Left ventricle myocardium superior (tissue), 1 donor: ENCODE measurements at regions not wholly inside any gene's neighbourhood (a gene's known extent, or its start where the extent isn't known, plus 50 kb on each side); places are given as distances from the start of the nearest gene placed in this dataset.

Source experiments
- ATAC-seq: fragments of 200-7000 bp; cut with Tn5 transposase; one replicate; pipeline ENCODE4 v1.9.1; 2020; ENCODE audit warnings: mild to moderate bottlenecking, moderate library complexity
- DNase-seq: peaks from one replicate; pipeline ENCODE4 v3.0.0-alpha.2; 2020
- intact Hi-C: fragments of 100-400 bp; cut with micrococcal nuclease; formaldehyde crosslinking; loops from one replicate; pipeline ENCODE4 v1.11.0; 2022
- donor health status: DM: no; HTN: yes; CAD: no; lungs with severe emphysema.

GRCh38 chr1:229759037-229759435 is 133.0 kb downstream of the URB2 start:
- intact Hi-C loops, result no loop called here
- DNase-seq, result no peak

GRCh38 chr1:229759586-229759985 is 133.5 kb downstream of the URB2 start:
- no peak for DNase-seq
- no peak for ATAC-seq
- intact Hi-C loops, result no loop called here

More at GRCh38 chr1:229759037-229759435, 133.0 kb downstream of the URB2 start:
- ATAC-seq, result no peak

DNA sequence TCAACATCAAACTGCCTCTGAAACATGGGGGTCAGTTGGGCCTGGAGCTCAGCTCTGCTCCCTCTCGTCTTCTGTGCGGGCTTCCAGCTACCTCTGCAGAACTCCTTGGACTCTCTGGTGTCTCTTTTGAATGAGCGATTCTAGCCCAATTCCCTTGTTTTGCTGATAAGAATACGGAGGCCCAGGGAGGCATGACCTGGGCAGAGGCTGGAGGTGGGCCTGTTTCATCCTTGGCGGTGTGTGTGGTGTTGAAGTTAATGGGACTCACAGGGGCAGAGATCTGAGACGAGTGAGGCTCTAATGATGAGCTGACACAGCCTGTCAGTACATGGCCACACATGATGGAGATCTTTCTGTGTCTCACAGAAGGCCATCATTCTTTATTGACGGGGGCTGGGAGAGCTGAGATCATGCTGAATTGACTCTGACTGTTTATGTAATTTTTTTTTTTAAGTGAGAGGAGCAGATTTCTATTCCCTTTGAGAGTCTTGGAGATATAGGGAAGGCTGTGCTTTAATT is 134.5 kb downstream of the URB2 start:
- ATAC-seq (no peak), DNase-seq (no peak)
- intact Hi-C loops, result no loop called here

- intact Hi-C loops, result no loop called here
- ATAC-seq (no peak), DNase-seq (no peak)
Measured at GRCh38 chr1:229762891-229763290, 136.8 kb downstream of the URB2 start.

DNA sequence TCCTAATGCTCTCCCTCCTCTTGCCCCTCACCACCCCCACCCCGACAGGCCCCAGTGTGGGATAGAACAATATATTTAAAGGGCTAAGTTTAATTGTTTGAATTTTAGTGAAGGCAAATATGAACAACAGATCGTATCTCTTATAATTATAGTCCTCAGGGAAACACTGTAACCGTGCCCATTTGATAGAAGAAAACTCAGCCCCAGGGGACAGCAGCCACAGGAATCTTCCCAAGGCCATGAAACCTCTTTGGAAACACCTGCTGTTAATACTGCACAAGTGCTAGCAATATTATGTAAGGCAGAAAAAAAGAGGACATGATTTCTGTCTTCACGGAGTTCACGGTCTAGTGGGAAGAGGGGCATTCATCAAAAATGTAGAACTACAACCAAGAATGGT is 142.2 kb downstream of the URB2 start:
- no peak for ATAC-seq

GRCh38 chr1:229769006-229769405 is 143.0 kb downstream of the URB2 start:
- intact Hi-C loops, result no loop called here
- DNase-seq (no peak), ATAC-seq (peak; percentile 59)

More for the DNA sequence above, 142.2 kb downstream of the URB2 start:
- intact Hi-C loops, result no loop called here
- DNase-seq, result no peak

DNA sequence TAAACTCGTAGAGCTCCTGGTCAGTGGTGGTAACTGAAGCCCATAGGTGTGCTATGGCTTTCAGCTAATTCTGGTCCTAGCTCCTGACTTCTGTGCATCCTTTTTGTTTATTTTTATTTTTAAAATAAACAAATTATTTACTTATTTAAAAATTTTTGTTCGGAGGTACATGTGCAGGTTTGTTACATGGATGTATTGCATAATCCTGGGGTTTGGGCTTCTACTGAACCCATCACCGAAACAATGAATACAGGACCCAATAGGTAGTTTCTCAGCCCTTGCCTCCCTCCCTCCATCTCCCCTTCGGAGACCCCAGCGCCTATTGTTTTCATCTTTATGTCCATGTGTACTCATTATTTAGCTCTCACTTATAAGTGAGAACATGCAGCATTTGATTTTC is 143.8 kb downstream of the URB2 start:
- DNase-seq, result no peak
- ATAC-seq, result no peak
- intact Hi-C loops, result no loop called here

DNA sequence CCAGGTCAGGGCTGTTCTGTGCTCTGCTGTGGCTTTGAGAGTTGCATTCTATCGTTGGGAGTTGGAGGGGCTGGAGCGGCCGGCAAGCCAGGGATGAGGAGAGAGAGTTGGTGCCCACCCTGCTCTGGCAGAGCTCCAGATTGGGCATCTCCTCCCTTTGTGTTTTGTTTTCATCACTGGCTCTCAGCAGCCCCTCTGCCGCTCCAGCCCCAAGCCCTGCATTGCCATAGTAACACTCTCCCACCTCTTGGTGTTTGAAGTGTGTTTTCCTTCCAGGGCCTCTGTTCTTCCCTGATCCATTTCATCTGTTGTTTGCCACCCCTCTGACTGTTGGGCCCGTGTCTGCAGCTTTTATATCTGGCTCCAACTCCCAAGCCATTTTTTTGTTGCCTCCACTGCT is 152.7 kb downstream of the URB2 start:
- intact Hi-C loops, result no loop called here
- DNase-seq, result no peak
- ATAC-seq, result no peak

DNA sequence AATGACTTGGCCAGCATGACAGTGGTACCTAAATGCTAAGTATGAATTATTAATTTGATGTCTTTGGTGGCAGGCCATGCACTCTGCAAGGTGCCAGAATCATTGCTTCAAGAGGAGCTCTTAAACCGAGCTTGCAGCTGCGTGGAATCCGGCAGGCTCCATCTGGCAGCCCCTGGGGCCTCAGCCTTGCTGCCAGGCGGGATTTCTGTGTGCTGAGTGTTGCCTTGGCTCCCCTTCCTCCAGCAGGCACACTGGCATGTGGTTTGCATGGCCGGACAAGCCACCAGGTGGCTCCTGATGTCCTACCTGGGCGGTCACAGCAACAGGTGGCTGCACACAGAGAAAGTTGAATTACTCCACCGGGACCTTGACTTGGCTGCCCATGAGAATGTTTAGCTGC is 155.4 kb downstream of the URB2 start:
- ATAC-seq, result peak; percentile 60
- intact Hi-C loops, result no loop called here

DNA sequence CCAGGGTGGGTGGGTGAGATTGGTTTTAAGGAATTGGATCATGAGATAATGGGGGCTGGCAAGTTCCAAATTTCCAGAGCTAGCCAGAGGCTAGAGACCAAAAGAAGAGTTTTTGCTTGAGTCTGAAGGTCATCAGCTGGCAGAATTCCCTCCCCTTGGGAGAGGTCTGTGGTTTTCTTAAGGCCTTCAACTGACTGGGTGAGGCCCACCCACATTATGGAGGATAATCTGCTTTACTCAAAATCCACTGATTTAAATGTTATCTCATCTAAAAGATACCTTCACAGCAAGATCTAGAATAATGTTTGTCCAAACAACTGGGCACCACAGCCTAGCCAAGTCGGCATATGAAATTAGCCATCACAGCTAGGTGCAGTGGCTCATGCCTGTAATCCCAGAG is 156.4 kb downstream of the URB2 start:
- no peak for ATAC-seq
- no peak for DNase-seq
- intact Hi-C loops, result no loop called here

More for the DNA sequence above, 155.4 kb downstream of the URB2 start:
- peak; percentile 43 for DNase-seq

DNA sequence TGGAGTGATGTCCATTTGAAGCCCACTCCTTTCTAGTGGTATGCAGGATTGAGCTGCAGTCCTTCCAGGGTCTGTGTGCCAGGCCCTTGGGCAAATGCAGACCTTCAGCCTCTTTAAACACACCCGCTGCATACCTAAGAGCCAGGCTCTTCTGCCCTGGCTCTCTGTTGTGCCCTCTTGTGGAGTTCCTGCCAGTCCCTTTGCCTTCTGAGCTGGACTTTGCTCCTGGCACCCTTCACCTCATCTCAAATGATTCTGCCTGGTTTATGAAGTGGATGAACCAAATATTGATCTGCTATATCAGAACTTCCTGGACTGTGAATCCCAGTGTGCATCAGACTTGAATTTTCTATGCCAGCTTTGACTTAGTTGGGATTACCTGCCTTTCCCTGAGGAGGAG is 158.8 kb downstream of the URB2 start:
- intact Hi-C loops, result no loop called here
- DNase-seq, result no peak
- no peak for ATAC-seq

GRCh38 chr1:229786974-229787610 is 161.0 kb downstream of the URB2 start:
- no peak for DNase-seq
- intact Hi-C loops, result no loop called here
- ATAC-seq, result no peak

- intact Hi-C loops, result no loop called here
- no peak for DNase-seq
- no peak for ATAC-seq
Measured at GRCh38 chr1:229788004-229788403, 162.0 kb downstream of the URB2 start.

DNA sequence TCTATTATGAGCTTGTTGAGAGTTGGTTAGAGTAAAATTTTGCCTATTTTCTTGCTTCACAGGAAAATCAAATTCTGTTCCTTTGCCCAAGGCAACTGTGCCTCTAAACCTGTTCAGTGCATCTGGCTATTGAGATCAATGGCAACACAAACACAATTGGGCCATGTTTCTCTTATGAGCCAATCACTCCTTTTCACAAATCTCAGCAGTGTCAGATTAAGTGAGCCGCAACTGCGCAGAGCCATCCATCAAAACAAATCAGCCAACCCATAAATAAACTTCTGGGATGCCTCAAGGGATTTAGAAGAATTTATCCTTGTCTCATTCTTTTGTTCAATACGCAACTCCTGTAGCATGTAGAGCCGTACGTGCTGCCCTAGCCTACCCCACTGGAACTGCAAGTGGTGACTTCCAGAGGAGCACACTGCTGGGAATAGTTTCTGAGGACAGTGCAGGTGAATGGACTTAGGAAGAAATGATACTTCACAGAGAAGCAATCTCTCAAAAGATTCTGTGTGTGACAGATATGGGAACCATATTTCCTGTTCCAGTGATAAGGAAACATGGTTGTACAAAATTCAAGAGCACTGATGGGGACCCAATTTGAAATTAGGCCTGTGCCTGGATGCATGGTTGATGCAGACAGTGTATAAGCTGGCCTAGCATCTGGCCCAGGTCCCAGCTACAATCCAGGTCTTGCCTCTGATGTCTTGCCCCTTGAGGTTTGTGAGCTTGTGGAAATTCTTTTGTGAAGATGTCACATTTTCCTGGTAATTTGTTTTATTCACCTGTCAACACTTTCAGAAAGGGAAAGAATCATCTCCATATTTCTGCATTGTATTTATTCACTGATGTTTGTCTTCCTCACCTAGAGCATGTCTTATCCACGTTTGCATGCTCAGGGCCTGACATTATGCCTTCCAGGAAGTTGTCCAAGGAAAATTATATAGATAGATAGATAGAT is 166.2 kb downstream of the URB2 start:
- intact Hi-C loops, result no loop called here
- no peak for ATAC-seq
- DNase-seq, result no peak

- intact Hi-C loops, result no loop called here
- no peak for DNase-seq
- ATAC-seq, result no peak
Measured at GRCh38 chr1:229793488-229793887, 167.4 kb downstream of the URB2 start.

DNA sequence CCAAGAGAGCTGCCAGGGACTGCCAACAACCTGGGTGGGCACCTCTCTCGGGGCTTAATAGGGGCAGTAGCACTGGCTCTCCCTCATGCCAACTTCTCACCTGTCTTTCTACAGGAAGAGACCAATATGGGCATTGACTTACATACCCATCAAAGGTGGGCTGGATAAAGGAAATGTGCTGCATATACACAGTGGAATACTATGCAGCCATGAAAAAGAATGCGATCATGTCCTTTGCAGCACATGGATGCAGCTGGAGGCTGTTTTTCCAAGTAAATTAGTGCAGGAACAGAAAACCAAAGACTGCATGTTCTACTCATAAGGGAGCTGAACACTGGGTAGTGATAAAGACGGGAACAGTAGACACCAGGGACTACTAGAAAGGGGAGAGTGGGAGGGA is 172.5 kb downstream of the URB2 start:
- DNase-seq (no peak), ATAC-seq (no peak)
- intact Hi-C loops, result no loop called here

DNA sequence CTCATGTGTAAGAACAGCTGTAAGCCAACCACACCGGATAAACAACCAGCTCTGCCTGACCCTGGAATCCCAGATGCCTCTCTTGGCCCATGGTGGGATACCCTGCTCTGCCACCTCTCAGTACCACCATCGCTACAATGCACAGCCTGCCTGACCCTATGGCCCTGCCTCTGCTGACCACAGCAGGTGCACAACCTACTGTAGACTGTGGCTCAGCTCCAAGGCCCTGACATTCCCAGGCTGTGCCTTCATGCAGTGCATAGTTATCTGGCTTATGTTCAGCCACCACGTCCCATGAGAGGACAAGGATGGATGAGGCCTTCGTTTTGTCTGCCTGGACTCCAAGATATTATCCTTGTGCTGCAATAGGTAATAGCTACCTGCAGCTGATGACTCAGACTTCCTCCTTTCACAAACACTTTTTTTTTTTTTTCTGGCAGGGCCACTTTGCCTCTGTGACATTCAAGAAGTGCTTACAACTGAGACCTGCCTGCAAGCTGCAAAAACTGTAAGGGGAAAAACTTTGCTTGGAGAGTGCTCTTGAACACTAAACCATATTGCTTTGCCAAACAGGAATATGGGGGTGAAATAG is 177.7 kb downstream of the URB2 start:
- intact Hi-C loops, result no loop called here
- no peak for DNase-seq
- no peak for ATAC-seq

GRCh38 chr1:229808272-229808671 is 182.2 kb downstream of the URB2 start:
- ATAC-seq (no peak), DNase-seq (no peak)
- intact Hi-C loops, result no loop called here

GRCh38 chr1:229810140-229810539 is 184.1 kb downstream of the URB2 start:
- intact Hi-C loops, result no loop called here
- ATAC-seq, result no peak
- DNase-seq, result no peak

DNA sequence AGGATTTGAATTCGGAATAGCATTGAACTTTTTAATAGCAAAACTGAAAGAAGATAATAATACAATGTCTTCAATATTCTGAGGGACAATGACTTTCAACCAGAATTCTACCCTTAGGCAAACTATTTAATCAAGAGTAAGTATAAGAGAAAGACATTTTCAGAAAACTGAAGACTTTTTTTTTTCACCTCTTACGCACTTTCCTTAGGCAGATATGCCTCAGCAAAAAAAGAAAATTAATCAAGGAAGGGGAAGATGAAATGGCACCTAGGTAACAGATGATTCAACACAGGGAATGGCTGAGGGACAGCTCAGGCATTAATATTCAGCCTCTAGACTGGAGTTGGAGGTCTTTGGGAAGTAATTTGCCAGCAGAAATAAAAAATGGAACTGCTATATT is 184.9 kb downstream of the URB2 start:
- no peak for DNase-seq
- no peak for ATAC-seq
- intact Hi-C loops, result no loop called here
